A549 (cell line): ENCODE measurements at regions not wholly inside any gene's neighbourhood (a gene's known extent, or its start where the extent isn't known, plus 50 kb on each side); places are given as distances from the start of the nearest gene placed in this dataset.
A peak's percentile ranks its signal among the peaks of the same experiment; 100 is the strongest.

ENCODE experiments used
- ATAC-seq, 2 experiments: fragments of 200-7000 bp in 1 of 2; fragments of >200 bp in 1 of 2; cut with Nextera tagmentation in 1 of 2; cut with Tn5 transposase in 1 of 2; 3 replicates each; pipeline versions ENCODE4 v1.8.0 to v1.9.1; 2018 to 2020; ENCODE audit warnings: mild to moderate bottlenecking in 1 of 2, moderate library complexity in 1 of 2
- CTCF ChIA-PET: fragments of 300-600 bp; sonication (Branson Sonifier 250); formaldehyde crosslinking; extraction: SDS; loops from one replicate; lab custom pipeline; 2021; ENCODE audit warnings: antibody characterized with exemption, inconsistent platforms; lab: Yijun Ruan, JAX
- POLR2A ChIA-PET: fragments of 350-600 bp; formaldehyde crosslinking; extraction: SDS; loops from one replicate; lab custom pipeline; 2021; ENCODE audit warnings: antibody characterized with exemption, inconsistent platforms; lab: Yijun Ruan, JAX
- DNase-seq, 2 experiments: peaks; one replicate each; pipeline versions ENCODE4 v3.0.0 to v3.0.0-alpha.2; 2011 to 2016; ENCODE audit warnings: low read depth in 1 of 2, low spot score in 1 of 2
- FAIRE-seq: peaks from 2 replicates; lab custom pipeline; 2011; peaks lifted over from hg19 to GRCh38; lab: Jason Lieb, UNC
- H3K27ac ChIP-seq, 2 experiments: fragments of >200 bp; sonication (Bioruptor Twin); formaldehyde crosslinking; 3 replicates each; pipeline ENCODE4 v1.5.1; 2016 to 2017
- H3K4me1 ChIP-seq: fragments of >200 bp; sonication (Bioruptor Twin); formaldehyde crosslinking; 3 replicates; pipeline ENCODE4 v1.6.1; 2016
- H3K4me2 ChIP-seq: fragments of >200 bp; sonication (Bioruptor Twin); formaldehyde crosslinking; 3 replicates; pipeline ENCODE4 v1.6.1; 2016
- H3K4me3 ChIP-seq: fragments of >200 bp; sonication (Bioruptor Twin); formaldehyde crosslinking; 3 replicates; pipeline ENCODE4 v1.5.1; 2016
- H3K9me3 ChIP-seq: fragments of >200 bp; sonication (Bioruptor Twin); formaldehyde crosslinking; 3 replicates; pipeline ENCODE4 v1.6.1; 2016
- ATOH8 ChIP-seq: fragments of 250-450 bp; sonication (Bioruptor Pico); IDR thresholded peaks from 2 replicates; pipeline ENCODE4 v1.5.0; 2020; ENCODE audit warnings: low read depth, mild to moderate bottlenecking, moderate library complexity
- CBX8 ChIP-seq: fragments of 200-600 bp; sonication (generic); IDR thresholded peaks from 2 replicates; pipeline ENCODE4 v1.6.1; 2016
- CHD2 ChIP-seq: fragments of 150-350 bp; IDR thresholded peaks from 2 replicates; pipeline ENCODE4 v1.6.1; 2014; ENCODE audit warnings: low read length; ENCODE audit not compliant: partially characterized antibody
- CHD4 ChIP-seq: fragments of 200-600 bp; sonication (generic); IDR thresholded peaks from 2 replicates; pipeline ENCODE4 v1.6.1; 2016; ENCODE audit warnings: antibody characterized with exemption, mild to moderate bottlenecking, borderline replicate concordance
- EHMT2 ChIP-seq: fragments of 200-600 bp; sonication (generic); IDR thresholded peaks from 2 replicates; pipeline ENCODE4 v1.6.1; 2016; ENCODE audit warnings: antibody characterized with exemption, low read depth, mild to moderate bottlenecking, moderate library complexity
- EP300 ChIP-seq, 2 experiments: fragments of >200 bp; sonication (Bioruptor Twin); formaldehyde crosslinking; IDR thresholded peaks; 2 replicates in 1 of 2; 3 replicates in 1 of 2; pipeline ENCODE4 v1.6.1; 2016 to 2017
- FOSB ChIP-seq: fragments of 250-450 bp; sonication (Bioruptor Pico); IDR thresholded peaks from 2 replicates; pipeline ENCODE4 v1.5.0; 2020; ENCODE audit warnings: mild to moderate bottlenecking, moderate library complexity
- FOSL2 ChIP-seq, 2 experiments: fragments of 450-650 bp in 1 of 2; fragments of >200 bp in 1 of 2; sonication (Bioruptor Twin) in 1 of 2; formaldehyde crosslinking; IDR thresholded peaks; 2 replicates each; pipeline versions ENCODE4 v1.5.0 to v1.6.1; 2016 to 2020; ENCODE audit warnings: mild to moderate bottlenecking in 1 of 2, moderate library complexity in 1 of 2
- FOXS1 ChIP-seq: fragments of 250-450 bp; sonication (Bioruptor Pico); IDR thresholded peaks from 2 replicates; pipeline ENCODE4 v1.5.0; 2020; ENCODE audit warnings: mild to moderate bottlenecking, moderate library complexity
- HEYL ChIP-seq: fragments of 250-450 bp; sonication (Bioruptor Pico); IDR thresholded peaks from 2 replicates; pipeline ENCODE4 v1.8.0; 2021; ENCODE audit warnings: mild to moderate bottlenecking, moderate library complexity
- HOXB13 ChIP-seq: fragments of 250-450 bp; sonication (Bioruptor Pico); IDR thresholded peaks from 2 replicates; pipeline ENCODE4 v1.5.0; 2020; ENCODE audit warnings: low read depth, mild to moderate bottlenecking, moderate library complexity
- JUNB ChIP-seq: fragments of >200 bp; sonication (Bioruptor Twin); formaldehyde crosslinking; IDR thresholded peaks from 2 replicates; pipeline ENCODE4 v1.6.1; 2016
- KDM1A ChIP-seq: fragments of 200-600 bp; sonication (generic); IDR thresholded peaks from 2 replicates; pipeline ENCODE4 v1.6.1; 2016; ENCODE audit warnings: low read depth, mild to moderate bottlenecking
- KDM5A ChIP-seq: fragments of 200-600 bp; sonication (generic); IDR thresholded peaks from 2 replicates; pipeline ENCODE4 v1.6.1; 2016; ENCODE audit warnings: antibody characterized with exemption, mild to moderate bottlenecking
- MAFK ChIP-seq: fragments of 450-650 bp; IDR thresholded peaks from 2 replicates; pipeline ENCODE4 v1.6.1; 2014; ENCODE audit not compliant: partially characterized antibody
- NFE2L2 ChIP-seq: fragments of 150-350 bp; conservative IDR thresholded peaks from 2 replicates; pipeline ENCODE4 v1.6.1; 2014; ENCODE audit warnings: low read length
- PHF8 ChIP-seq: fragments of 200-600 bp; sonication (generic); IDR thresholded peaks from 2 replicates; pipeline ENCODE4 v1.6.1; 2016; ENCODE audit warnings: low read depth, mild to moderate bottlenecking, antibody characterized with exemption, moderate library complexity, borderline replicate concordance
- RAD21 ChIP-seq, 2 experiments: fragments of >200 bp in 1 of 2; sonication (Bioruptor Twin) in 1 of 2; formaldehyde crosslinking in 1 of 2; IDR thresholded peaks in 1 of 2; conservative IDR thresholded peaks in 1 of 2; 2 replicates in 1 of 2; 3 replicates in 1 of 2; pipeline ENCODE4 v1.6.1; 2012 to 2018; ENCODE audit warnings: inconsistent platforms in 1 of 2
- RARB ChIP-seq: fragments of 250-450 bp; sonication (Bioruptor Pico); IDR thresholded peaks from 2 replicates; pipeline ENCODE4 v1.8.0; 2021; ENCODE audit warnings: mild to moderate bottlenecking, moderate library complexity
- RFX5 ChIP-seq: fragments of 450-650 bp; IDR thresholded peaks from 2 replicates; pipeline ENCODE4 v1.7.1; 2014; ENCODE audit warnings: antibody characterized with exemption, mild to moderate bottlenecking, moderate library complexity
- SMC3 ChIP-seq: fragments of >200 bp; sonication (Bioruptor Twin); formaldehyde crosslinking; IDR thresholded peaks from 3 replicates; pipeline ENCODE4 v1.6.1; 2018; ENCODE audit warnings: inconsistent platforms
- SREBF2 ChIP-seq: fragments of 450-650 bp; IDR thresholded peaks from 2 replicates; pipeline ENCODE4 v1.6.1; 2014; ENCODE audit warnings: mild to moderate bottlenecking, moderate library complexity
- TP53 ChIP-seq: fragments of 250-450 bp; sonication (Bioruptor Pico); IDR thresholded peaks from 2 replicates; pipeline ENCODE4 v1.5.0; 2021; ENCODE audit warnings: mild to moderate bottlenecking, moderate library complexity
- WGBS: methylation state at CpG from one replicate; pipeline ENCODE4 v1.1.6; 2017; ENCODE audit errors: missing lambda C conversion rate; 5-methylcytosine and 5-hydroxymethylcytosine counted together
- TF ChIP-seq, protein P1 (sequence below): fragments of 250-450 bp; sonication (Bioruptor Pico); IDR thresholded peaks from 2 replicates; pipeline ENCODE4 v1.5.0; 2021; ENCODE audit warnings: mild to moderate bottlenecking, moderate library complexity, borderline replicate concordance

DNA sequence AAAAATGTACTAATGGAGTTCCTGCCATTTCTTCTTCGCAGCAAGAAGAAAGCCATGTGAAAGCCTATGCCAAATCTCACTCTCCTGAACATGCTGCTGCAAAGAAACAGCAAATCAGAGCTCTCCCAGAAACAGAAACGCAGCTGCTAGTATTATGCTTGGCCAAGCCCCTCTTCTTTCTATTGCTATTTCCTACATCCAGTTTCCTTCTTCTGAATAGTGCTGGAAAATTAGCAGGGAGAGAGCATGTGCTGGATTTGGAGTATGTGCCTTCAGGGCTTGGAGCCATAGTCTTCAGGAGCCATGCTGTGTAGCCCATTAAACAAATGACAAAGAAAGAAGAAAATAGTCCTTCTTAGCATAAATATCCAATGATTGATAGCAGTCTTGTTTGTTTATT, 852.0 kb upstream of the PHF14 start (continued):
- TF ChIP-seq ATOH8 (CRISPR knock-in tag) (no peak), EP300 (IDR thresholded peaks at IDR 0.05) (no peak), HEYL (CRISPR knock-in tag) (no peak), CHD4 (no peak), RFX5 (no peak), FOSB (CRISPR knock-in tag) (no peak), MAFK (no peak), NFE2L2 (no peak)

DNA sequence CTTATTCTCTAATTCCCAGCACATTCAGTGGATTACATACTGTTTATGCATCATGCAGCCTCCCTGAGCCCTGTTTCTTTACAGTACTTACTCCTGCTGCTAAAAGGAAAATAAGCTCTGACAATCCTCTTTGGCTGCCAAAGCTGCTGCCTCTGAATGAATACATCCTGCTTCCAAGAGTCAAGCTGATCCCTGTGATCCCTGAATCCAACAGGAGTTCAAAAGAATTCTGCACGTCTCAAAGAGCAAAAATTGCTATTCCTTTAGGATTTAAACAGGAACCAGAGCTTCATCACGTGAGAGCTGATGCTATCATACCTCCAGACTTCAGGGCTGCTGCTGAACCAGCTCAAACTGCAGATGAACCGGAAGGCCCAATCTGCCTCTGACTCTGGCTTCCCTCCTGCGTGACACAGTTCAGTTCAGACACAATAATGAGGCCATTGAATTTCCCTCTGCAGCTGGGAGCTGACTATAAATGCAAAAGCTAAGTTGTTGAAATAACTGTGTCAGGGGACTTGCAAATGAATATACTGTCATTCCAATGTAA, 851.0 kb upstream of the PHF14 start:
- FAIRE-seq = no peak
- H3K4me2 ChIP-seq = no peak overlapping the region
- no peak overlapping the region for H3K4me3 ChIP-seq
- TF ChIP-seq FOXS1 (CRISPR knock-in tag) = no peak
- DNase-seq = no peak
- no peak for ATAC-seq
- no peaks in the 10 kb centered on the region for H3K9me3 ChIP-seq
- WGBS = 0% methylated on average over 4 of the region's 4 CpGs
- no peaks in the 10 kb centered on the region for H3K4me1 ChIP-seq
- ChIA-PET POLR2A (no interaction called here), CTCF (no interaction called here)
- H3K27ac ChIP-seq = no peak overlapping the region

- Histone ChIP-seq H3K4me2 (no peak overlapping the region), H3K4me1 (no peaks in the 10 kb centered on the region), H3K9me3 (no peaks in the 10 kb centered on the region), H3K27ac (no peak overlapping the region), H3K4me3 (no peak overlapping the region)
- WGBS = 0% methylated on average over 1 of the region's 1 CpG
- ATAC-seq (no peak), FAIRE-seq (no peak), DNase-seq (no peak)
- TF ChIP-seq CBX8 (no peak), EHMT2 (no peak), RAD21 (conservative IDR thresholded peaks at IDR 0.05 in 1 of 2, IDR thresholded peaks at IDR 0.05 in 1 of 2) (peak in 1 of 2 experiments; percentile 27; a peak in 1 of 5 replicates), HOXB13 (CRISPR knock-in tag) (no peak), CHD2 (no peak), SMC3 (no peak)
- CTCF ChIA-PET = no interaction called here
- POLR2A ChIA-PET = no interaction called here
These were observed 844.9 kb upstream of the PHF14 start for GRCh38 chr7:10128748-10129147.

DNA sequence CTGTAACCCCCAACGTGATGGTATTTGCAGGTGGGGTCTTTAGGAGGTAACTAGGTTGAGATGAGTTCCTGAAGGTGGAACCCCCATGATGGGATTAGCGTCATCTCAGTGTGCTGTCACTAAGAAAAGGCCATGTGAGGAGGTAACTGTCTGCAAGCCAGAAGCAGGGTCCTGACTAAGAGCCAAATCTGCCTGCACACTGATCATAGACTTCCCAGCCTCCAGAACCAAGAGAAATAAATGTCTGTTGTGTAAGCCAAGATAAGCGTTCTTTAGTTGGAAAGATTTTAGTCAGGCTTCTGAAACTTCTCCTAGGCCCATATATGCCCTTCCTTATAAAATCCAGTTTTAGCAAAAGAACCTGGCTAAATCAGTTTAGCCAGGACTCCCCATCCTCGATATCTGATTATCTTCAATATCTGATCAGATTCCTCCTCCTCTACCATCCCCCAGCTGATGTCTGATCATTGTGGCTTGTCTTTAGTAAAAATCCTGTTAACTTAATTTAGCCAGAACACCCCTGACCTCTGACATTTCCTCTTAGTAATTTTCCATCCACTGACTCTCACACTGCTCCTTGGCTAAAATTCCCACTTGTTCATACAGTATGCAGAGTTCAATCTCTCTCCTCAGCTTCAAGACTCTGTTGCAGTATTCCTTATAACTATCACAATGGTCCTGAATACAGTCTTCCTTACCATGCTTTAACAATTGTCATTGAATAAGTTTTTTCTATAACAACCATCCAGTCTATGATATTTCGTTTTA, 835.4 kb upstream of the PHF14 start:
- no peaks in the 10 kb centered on the region for H3K4me1 ChIP-seq
- no peaks in the 10 kb centered on the region for H3K9me3 ChIP-seq
- no peak overlapping the region for H3K4me3 ChIP-seq
- ATAC-seq (no peak), FAIRE-seq (no peak), DNase-seq (no peak)
- ChIA-PET POLR2A (no interaction called here), CTCF (no interaction called here)
- 9% methylated on average over 5 of the region's 5 CpGs for WGBS
- H3K4me2 ChIP-seq = no peak overlapping the region
- TF ChIP-seq MAFK = no peak
- TF ChIP-seq PHF8 = no peak
- no peak for TF ChIP-seq FOSL2 (IDR thresholded peaks at IDR 0.05)
- no peak for TF ChIP-seq FOSL2 (CRISPR knock-in tag; IDR thresholded peaks at IDR 0.05)
- TF ChIP-seq RARB (CRISPR knock-in tag) = no peak
- TF ChIP-seq JUNB = no peak
- no peak for TF ChIP-seq KDM5A
- TF ChIP-seq KDM1A = no peak
- no peak for TF ChIP-seq SREBF2
- TF ChIP-seq HEYL (CRISPR knock-in tag) = no peak
- no peak for TF ChIP-seq TP53 (CRISPR knock-in tag)
- TF ChIP-seq, protein P1, sequence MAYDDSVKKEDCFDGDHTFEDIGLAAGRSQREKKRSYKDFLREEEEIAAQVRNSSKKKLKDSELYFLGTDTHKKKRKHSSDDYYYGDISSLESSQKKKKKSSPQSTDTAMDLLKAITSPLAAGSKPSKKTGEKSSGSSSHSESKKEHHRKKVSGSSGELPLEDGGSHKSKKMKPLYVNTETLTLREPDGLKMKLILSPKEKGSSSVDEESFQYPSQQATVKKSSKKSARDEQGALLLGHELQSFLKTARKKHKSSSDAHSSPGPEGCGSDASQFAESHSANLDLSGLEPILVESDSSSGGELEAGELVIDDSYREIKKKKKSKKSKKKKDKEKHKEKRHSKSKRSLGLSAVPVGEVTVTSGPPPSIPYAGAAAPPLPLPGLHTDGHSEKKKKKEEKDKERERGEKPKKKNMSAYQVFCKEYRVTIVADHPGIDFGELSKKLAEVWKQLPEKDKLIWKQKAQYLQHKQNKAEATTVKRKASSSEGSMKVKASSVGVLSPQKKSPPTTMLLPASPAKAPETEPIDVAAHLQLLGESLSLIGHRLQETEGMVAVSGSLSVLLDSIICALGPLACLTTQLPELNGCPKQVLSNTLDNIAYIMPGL (CRISPR knock-in tag) = no peak
- TF ChIP-seq, all 56 proteins: peak for 0
- H3K27ac ChIP-seq = no peak overlapping the region
